BLaER1 (cell line): ENCODE measurements at regions not wholly inside any gene's neighbourhood (a gene's known extent, or its start where the extent isn't known, plus 50 kb on each side); places are given as distances from the start of the nearest gene placed in this dataset.

ENCODE experiments used
- H3K27ac ChIP-seq: shearing (Covaris generic); formaldehyde crosslinking; 2 replicates; pipeline ENCODE4 v1.8.1; 2022
- H3K27me3 ChIP-seq: shearing (Covaris generic); formaldehyde crosslinking; 2 replicates; pipeline ENCODE4 v1.8.1; 2022
- H3K36me3 ChIP-seq: shearing (Covaris generic); formaldehyde crosslinking; 2 replicates; pipeline ENCODE4 v1.8.1; 2022
- H3K4me1 ChIP-seq: shearing (Covaris generic); formaldehyde crosslinking; 2 replicates; pipeline ENCODE4 v1.8.1; 2022
- H3K4me2 ChIP-seq: shearing (Covaris generic); formaldehyde crosslinking; 2 replicates; pipeline ENCODE4 v1.8.1; 2022
- H3K4me3 ChIP-seq: shearing (Covaris generic); formaldehyde crosslinking; 2 replicates; pipeline ENCODE4 v1.8.1; 2022
- H3K9ac ChIP-seq: shearing (Covaris generic); formaldehyde crosslinking; 2 replicates; pipeline ENCODE4 v1.8.1; 2022
- H3K9me3 ChIP-seq: shearing (Covaris generic); formaldehyde crosslinking; 2 replicates; pipeline ENCODE4 v1.8.1; 2022
- H4K20me1 ChIP-seq: shearing (Covaris generic); formaldehyde crosslinking; 2 replicates; pipeline ENCODE4 v1.8.1; 2022
- Cebpa-rat ChIP-seq: shearing (Covaris generic); IDR thresholded peaks from 2 replicates; pipeline ENCODE4 v1.8.1; 2022

DNA sequence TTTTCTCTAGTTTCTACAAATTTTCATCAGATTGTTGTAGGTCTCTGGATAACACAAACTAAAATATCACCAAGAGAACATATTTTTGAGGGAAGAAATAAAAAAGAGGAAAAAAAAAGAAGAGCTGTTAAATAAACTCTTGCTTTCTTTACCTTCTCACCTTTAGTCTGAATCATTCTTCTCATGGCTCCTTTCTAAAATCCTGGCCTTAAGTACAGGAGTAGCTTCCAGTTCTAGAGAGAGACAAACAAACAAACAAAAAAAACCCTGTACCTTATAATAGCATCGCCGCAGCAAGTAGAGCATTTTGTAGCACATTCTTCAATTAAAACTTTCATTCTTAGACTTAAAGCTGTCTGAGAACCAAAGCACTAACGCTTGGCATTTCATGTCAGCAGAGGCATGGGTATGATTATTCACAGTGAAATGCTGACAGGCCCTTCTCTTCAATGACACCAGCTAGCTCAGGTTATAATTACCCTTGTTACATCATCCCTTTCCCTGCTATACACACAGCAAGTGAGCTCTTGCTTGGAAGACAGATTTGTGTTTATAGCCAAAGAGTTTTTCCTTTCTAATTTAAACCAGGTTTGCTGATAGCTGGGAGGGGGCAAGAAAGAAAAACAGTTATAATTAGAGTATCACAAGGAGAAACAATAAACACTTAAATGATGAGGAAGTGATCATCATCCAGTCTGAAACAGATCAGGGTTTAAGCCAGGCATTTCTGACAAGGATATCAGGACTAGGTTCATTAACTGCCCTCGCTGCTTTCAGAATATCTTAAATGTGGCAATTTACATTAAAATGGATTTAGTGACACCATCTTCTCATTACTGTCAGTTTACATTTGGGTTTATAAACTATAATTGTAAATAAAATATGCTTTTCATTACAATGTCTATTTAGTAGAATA is 510.9 kb upstream of the ZNF608 start:
- H3K27ac ChIP-seq = no peak overlapping the region
- H3K36me3 ChIP-seq = no peaks in the 10 kb centered on the region
- H4K20me1 ChIP-seq = no peaks in the 10 kb centered on the region
- no peak overlapping the region for H3K4me3 ChIP-seq
- H3K4me2 ChIP-seq = no peak overlapping the region
- no peak overlapping the region for H3K9ac ChIP-seq
- no peaks in the 10 kb centered on the region for H3K27me3 ChIP-seq
- H3K4me1 ChIP-seq = no peaks in the 10 kb centered on the region
- peaks cover 25% of the 10 kb centered on the region for H3K9me3 ChIP-seq
- TF ChIP-seq Cebpa-rat = no peak

DNA sequence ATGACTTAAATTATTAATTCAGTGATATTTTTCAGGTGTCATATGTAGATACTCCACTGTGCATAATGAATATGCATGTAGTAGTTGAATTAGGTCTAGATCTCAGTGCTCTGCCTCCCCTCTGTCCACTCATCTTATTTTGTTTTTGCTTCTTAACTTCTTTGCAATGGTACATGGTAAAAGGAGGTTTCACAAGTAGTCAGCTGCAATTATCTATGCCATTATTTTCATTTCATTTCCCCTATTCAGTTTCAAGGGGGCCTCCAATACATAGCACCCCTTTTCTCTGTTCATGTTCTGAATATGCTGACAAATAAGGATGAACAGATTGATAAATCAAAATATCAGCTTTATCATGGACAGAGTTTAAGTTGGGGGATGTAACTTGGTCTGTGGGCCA is 511.6 kb upstream of the ZNF608 start:
- Histone ChIP-seq H3K4me2 (no peak overlapping the region), H3K36me3 (no peaks in the 10 kb centered on the region), H3K27me3 (no peaks in the 10 kb centered on the region), H3K4me1 (no peaks in the 10 kb centered on the region), H3K27ac (no peak overlapping the region), H3K4me3 (no peak overlapping the region), H4K20me1 (no peaks in the 10 kb centered on the region), H3K9me3 (peaks cover 18% of the 10 kb centered on the region), H3K9ac (no peak overlapping the region)
- no peak for TF ChIP-seq Cebpa-rat

DNA sequence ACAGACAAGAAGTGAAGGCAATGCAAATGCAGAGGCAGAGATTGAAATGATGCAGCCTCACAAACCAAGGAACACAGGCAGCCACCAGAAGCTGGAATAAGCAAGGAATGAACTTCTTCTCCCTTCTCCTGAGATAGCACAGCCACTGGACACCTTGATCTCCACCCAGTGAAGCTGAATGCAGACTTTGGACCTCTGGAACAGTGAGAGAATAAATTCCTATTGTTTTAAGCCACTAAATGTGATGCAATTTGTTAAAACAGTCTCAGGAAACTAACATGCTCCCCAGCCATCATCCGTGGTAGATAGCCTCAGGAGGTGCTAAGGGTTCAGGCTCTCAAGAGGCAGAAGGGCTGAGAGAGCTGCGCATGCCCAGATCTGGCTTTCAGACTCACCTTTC is 512.2 kb upstream of the ZNF608 start:
- no peak for TF ChIP-seq Cebpa-rat
- Histone ChIP-seq H3K9me3 (peaks cover 12% of the 10 kb centered on the region), H3K4me1 (no peaks in the 10 kb centered on the region), H3K4me2 (no peak overlapping the region), H3K9ac (no peak overlapping the region), H3K27ac (no peak overlapping the region), H3K4me3 (no peak overlapping the region), H3K36me3 (no peaks in the 10 kb centered on the region), H3K27me3 (no peaks in the 10 kb centered on the region), H4K20me1 (no peaks in the 10 kb centered on the region)

DNA sequence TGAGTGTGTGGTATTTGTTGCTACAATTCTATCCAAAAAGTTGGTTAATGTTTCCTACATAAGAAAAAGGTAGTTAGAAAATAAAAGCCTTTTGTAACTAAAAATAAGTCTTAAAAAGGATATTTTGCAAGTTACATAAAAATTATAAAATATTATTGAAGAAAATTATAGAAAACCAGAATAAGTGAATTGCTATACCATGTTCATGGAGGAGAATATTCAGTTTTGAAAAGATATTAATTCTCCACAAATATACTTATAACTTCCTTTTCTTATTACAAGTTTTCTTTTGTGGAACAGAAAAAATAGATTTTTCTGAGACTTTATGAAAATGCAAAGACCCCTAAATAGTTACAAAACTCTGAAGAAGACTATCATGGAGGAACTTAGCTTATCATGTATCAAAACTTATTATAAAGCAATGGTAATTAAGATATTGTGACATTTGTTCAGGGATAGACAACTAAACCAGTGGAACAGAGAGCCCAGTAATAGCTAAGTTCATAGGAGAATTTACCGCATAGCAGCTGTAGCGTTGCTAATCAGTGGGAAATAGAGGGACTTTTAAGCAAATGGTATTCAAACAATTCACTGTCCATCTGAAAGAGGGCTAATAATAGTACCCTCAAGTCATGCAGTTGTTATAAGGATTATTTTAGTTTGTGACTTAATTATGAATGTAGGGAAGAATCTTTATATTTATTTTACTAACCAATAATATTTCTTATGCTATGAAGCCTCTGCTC is 515.2 kb upstream of the ZNF608 start:
- no peaks in the 10 kb centered on the region for H3K27me3 ChIP-seq
- H3K4me1 ChIP-seq = no peaks in the 10 kb centered on the region
- TF ChIP-seq Cebpa-rat = no peak

DNA sequence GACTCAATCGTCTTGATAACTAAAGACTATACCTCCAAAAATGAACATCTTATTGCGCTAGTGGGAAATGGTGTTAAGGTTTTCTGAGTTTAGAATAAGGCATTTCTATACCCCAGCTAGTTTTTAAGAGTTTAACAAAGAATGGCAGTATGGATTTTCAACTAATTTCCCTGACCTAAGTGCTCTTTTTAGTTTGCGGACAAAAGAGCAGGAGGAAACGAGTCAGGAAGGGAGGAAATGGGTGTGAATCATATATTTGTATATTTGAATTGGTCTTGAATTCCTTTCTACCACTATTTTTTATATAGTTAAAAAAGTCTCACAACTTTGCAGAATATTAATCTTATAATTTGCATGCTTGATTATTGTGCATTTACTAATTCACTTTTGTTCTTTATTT is 516.3 kb upstream of the ZNF608 start:
- H3K36me3 ChIP-seq = no peaks in the 10 kb centered on the region
- H3K9me3 ChIP-seq = no peaks in the 10 kb centered on the region
- H4K20me1 ChIP-seq = no peaks in the 10 kb centered on the region
- no peak for TF ChIP-seq Cebpa-rat
- no peak overlapping the region for H3K4me3 ChIP-seq
- H3K4me1 ChIP-seq = no peaks in the 10 kb centered on the region
- no peak overlapping the region for H3K4me2 ChIP-seq
- H3K9ac ChIP-seq = no peak overlapping the region
- no peaks in the 10 kb centered on the region for H3K27me3 ChIP-seq
- H3K27ac ChIP-seq = no peak overlapping the region

More for the DNA sequence above, 515.2 kb upstream of the ZNF608 start:
- no peaks in the 10 kb centered on the region for H4K20me1 ChIP-seq
- H3K4me2 ChIP-seq = no peak overlapping the region
- no peak overlapping the region for H3K4me3 ChIP-seq
- no peak overlapping the region for H3K9ac ChIP-seq
- no peak overlapping the region for H3K27ac ChIP-seq
- H3K9me3 ChIP-seq = no peaks in the 10 kb centered on the region
- no peaks in the 10 kb centered on the region for H3K36me3 ChIP-seq

DNA sequence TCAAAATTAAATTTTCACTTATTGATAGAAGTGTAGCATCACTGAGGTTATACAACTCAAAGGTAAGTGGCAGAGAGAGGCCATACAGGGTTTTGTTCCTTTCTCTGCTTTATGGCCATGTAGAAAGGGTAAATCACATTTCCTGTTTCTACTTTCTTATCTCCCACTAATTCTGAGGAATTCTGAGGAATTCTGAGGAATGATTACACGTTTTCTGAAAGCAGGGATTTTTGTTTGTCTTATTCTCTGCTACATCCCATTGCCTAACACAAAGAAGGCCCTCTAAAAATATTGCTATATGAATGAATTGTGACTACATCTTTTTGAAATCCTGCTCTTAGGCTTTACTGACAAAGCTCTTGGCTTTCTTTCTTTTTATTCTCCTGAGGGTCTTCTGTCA is 516.9 kb upstream of the ZNF608 start:
- Histone ChIP-seq H4K20me1 (no peaks in the 10 kb centered on the region), H3K4me1 (no peaks in the 10 kb centered on the region), H3K27me3 (no peaks in the 10 kb centered on the region), H3K9ac (no peak overlapping the region), H3K4me2 (no peak overlapping the region), H3K27ac (no peak overlapping the region), H3K36me3 (no peaks in the 10 kb centered on the region), H3K4me3 (no peak overlapping the region), H3K9me3 (no peaks in the 10 kb centered on the region)
- TF ChIP-seq Cebpa-rat = no peak

DNA sequence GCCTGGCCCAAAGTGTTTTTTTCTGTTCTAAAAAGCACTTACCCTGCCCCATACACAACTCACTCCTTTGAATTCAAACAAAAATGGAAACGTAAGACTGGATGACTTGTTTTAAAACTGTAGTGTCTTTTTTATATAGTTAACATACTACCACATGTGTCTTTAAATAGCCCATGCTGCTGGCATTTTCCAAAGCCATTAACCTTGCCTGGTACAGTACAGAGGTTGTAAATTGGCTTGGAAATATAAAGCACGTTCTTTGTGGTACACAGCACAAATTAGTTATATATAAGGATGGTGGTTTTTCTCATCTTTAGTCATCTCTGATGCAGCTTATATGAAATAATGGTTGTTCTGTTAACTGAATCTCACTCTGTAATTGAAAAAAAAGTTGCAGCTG is 519.7 kb upstream of the ZNF608 start:
- H3K9me3 ChIP-seq = no peaks in the 10 kb centered on the region
- H3K4me3 ChIP-seq = no peak overlapping the region
- H3K27ac ChIP-seq = no peak overlapping the region
- H4K20me1 ChIP-seq = no peaks in the 10 kb centered on the region
- no peak overlapping the region for H3K4me2 ChIP-seq
- H3K27me3 ChIP-seq = no peaks in the 10 kb centered on the region
- H3K36me3 ChIP-seq = no peaks in the 10 kb centered on the region
- no peak for TF ChIP-seq Cebpa-rat
- H3K9ac ChIP-seq = no peak overlapping the region
- no peaks in the 10 kb centered on the region for H3K4me1 ChIP-seq

DNA sequence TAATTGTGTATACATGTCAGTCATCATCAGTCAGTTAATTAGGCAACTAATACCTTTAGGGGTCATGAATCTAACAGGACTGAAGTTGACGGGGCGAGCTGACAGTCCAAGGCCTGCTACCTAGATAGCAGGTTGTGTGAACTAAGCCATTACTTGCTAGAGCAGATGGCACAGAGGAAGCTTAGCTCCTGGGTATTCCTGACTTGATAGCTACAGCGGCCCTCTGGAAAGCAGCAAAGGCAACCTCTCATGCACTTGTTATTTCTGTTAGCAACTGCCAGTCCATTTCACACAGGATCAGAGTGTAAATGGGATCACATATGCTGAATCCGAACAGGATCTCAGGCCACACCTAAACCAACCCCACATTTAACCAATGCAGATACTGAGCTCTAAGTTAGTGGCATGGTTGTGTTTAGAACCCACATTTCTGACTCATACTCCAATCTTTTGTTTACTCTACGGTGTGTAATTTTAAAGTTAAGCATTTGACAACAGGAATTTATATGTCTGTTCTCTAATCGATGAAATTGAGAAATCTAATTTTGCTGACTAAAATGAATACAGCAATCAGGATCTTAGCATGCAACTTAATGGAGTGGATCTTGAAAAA is 521.3 kb upstream of the ZNF608 start:
- Histone ChIP-seq H4K20me1 (no peaks in the 10 kb centered on the region), H3K36me3 (no peaks in the 10 kb centered on the region), H3K4me1 (no peaks in the 10 kb centered on the region), H3K27ac (no peak overlapping the region), H3K4me2 (no peak overlapping the region), H3K27me3 (no peaks in the 10 kb centered on the region), H3K9me3 (no peaks in the 10 kb centered on the region), H3K9ac (no peak overlapping the region), H3K4me3 (no peak overlapping the region)
- no peak for TF ChIP-seq Cebpa-rat

DNA sequence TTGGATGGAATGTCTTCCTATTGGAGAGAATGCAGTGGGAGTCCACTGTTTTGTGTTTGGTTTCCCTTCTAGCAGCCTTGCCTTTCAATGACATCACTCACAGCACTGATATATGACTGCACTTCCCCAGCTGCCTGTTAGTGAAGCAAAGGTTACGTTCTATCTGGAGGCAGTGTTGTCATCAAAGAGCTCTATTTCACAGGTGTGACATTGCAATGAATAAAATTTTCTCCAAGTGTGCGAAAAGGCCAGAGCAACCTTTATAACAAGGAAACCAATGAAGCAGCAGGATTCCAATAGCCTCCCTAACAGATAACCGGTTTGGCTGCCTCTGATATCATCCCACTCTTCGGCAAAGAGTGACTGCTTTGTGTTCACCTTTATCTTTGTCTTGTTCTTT is 523.5 kb upstream of the ZNF608 start:
- Histone ChIP-seq H3K27ac (no peak overlapping the region), H4K20me1 (no peaks in the 10 kb centered on the region), H3K36me3 (no peaks in the 10 kb centered on the region), H3K27me3 (no peaks in the 10 kb centered on the region), H3K4me1 (no peaks in the 10 kb centered on the region), H3K9me3 (no peaks in the 10 kb centered on the region), H3K4me2 (no peak overlapping the region), H3K9ac (no peak overlapping the region), H3K4me3 (no peak overlapping the region)
- TF ChIP-seq Cebpa-rat = no peak

DNA sequence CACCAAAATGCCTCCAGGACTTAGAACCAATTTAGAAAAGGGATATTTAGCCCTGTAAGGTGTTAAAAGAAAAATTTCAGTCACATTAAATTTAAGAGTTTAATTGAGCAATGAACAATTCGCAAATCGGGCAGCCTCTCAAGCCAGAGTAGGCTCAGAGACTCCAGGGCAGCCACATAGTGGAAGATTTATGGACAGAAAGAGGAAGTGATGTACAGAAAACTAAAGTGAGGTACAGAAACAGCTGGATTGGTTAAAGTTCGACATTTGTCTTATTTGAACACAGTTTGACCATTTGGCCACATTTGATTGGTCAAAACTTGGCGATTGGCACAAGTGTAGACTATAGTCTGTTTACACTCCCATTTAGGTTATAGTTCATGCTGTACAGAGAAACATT is 525.9 kb upstream of the ZNF608 start:
- Histone ChIP-seq H3K27ac (no peak overlapping the region), H3K4me2 (no peak overlapping the region), H3K9me3 (no peaks in the 10 kb centered on the region), H3K27me3 (no peaks in the 10 kb centered on the region), H3K9ac (no peak overlapping the region), H3K4me1 (peaks cover 6% of the 10 kb centered on the region), H3K36me3 (no peaks in the 10 kb centered on the region), H3K4me3 (no peak overlapping the region), H4K20me1 (no peaks in the 10 kb centered on the region)
- no peak for TF ChIP-seq Cebpa-rat
